Gastrocnemius medialis (tissue), 4 donors: ENCODE measurements at regions not wholly inside any gene's neighbourhood (a gene's known extent, or its start where the extent isn't known, plus 50 kb on each side); places are given as distances from the start of the nearest gene placed in this dataset.

Experiments used
- ATAC-seq, 2 donors: fragments of 150-250 bp; one replicate each; pipeline ENCODE4 v1.9.1; 2016
- DNase-seq, 2 donors: peaks; one replicate each; pipeline ENCODE4 v3.0.0-alpha.2; 2019
- H3K27ac ChIP-seq, 4 donors: fragments of 200-600 bp; sonication (generic); 1 replicate in 1 of 4; 2 replicates in 3 of 4; pipeline ENCODE4 v1.5.1; 2016 to 2018; ENCODE audit warnings: mild to moderate bottlenecking in 2 of 4, moderate library complexity in 1 of 4
- H3K27me3 ChIP-seq, 3 donors: fragments of 200-600 bp; sonication (generic) in 2 of 3; 1 replicate in 1 of 3; 2 replicates in 2 of 3; pipeline versions ENCODE4 v1.5.1 to v1.6.0; 2016 to 2019; ENCODE audit warnings: mild to moderate bottlenecking in 1 of 3, moderate library complexity in 1 of 3
- H3K36me3 ChIP-seq, 2 donors: fragments of 200-600 bp; sonication (generic) in 1 of 2; one replicate each; pipeline ENCODE4 v1.5.1; 2017 to 2018
- H3K4me1 ChIP-seq, 2 donors: fragments of 200-600 bp; sonication (generic) in 1 of 2; one replicate each; pipeline ENCODE4 v1.5.1; 2016 to 2017; ENCODE audit warnings: mild to moderate bottlenecking in 2 of 2
- H3K4me3 ChIP-seq, 4 donors: fragments of 200-600 bp; sonication (generic) in 3 of 4; 1 replicate in 1 of 4; 2 replicates in 3 of 4; pipeline ENCODE4 v1.5.1; 2016 to 2019; ENCODE audit warnings: mild to moderate bottlenecking in 2 of 4
- H3K9me3 ChIP-seq, 3 donors: fragments of 200-600 bp; sonication (generic) in 2 of 3; 1 replicate in 1 of 3; 2 replicates in 2 of 3; pipeline ENCODE4 v1.5.1; 2016 to 2019
- CTCF ChIP-seq, 5 experiments: fragments of 450-650 bp in 3 of 5; fragments of 200-600 bp in 2 of 5; sonication (generic) in 2 of 5; IDR thresholded peaks in 4 of 5; conservative IDR thresholded peaks in 1 of 5; 1 replicate in 4 of 5; 2 replicates in 1 of 5; pipeline ENCODE4 v1.5.1; 2016 to 2019; ENCODE audit warnings: antibody characterized with exemption in 5 of 5, mild to moderate bottlenecking in 3 of 5, moderate library complexity in 3 of 5
- POLR2A ChIP-seq, 2 donors: fragments of 450-650 bp; IDR thresholded peaks; one replicate each; pipeline ENCODE4 v1.6.1; 2017; ENCODE audit warnings: antibody characterized with exemption in 2 of 2, mild to moderate bottlenecking in 2 of 2, moderate library complexity in 2 of 2
- in situ Hi-C, 4 donors: fragments of 200-750 bp; cut with MboI; loops; one replicate each; pipeline versions ENCODE4 v1.15.0 to v1.8.0; 2017; ENCODE audit warnings: low sequenced_read_pairs in 4 of 4
- intact Hi-C: fragments of 100-400 bp; cut with DNase I; formaldehyde crosslinking; loops from one replicate; pipeline ENCODE4 v1.15.1; 2023; ENCODE audit warnings: low total_unique reads

GRCh38 chr5:9865574-9865973 is 235.4 kb upstream of the TAS2R1 start:
- TF ChIP-seq POLR2A (IDR thresholded peaks at IDR 0.05), result no peak
- no peak for TF ChIP-seq CTCF (IDR thresholded peaks at IDR 0.05 in 4 of 5, conservative IDR thresholded peaks at IDR 0.05 in 1 of 5)
- H3K27me3 ChIP-seq, result no peaks in the 10 kb centered on the region
- intact Hi-C loops, result no loop called here
- H3K4me3 ChIP-seq, result no peak overlapping the region
- in situ Hi-C loops, result no loop called here
- ATAC-seq (no peak), DNase-seq (no peak)
- H3K4me1 ChIP-seq, result no peaks in the 10 kb centered on the region
- H3K9me3 ChIP-seq, result peaks cover 0 to 7% (median 0%) of the 10 kb centered on the region in 3 donors
- no peaks in the 10 kb centered on the region for H3K36me3 ChIP-seq
- no peak overlapping the region for H3K27ac ChIP-seq

- Histone ChIP-seq H3K27ac (no peak overlapping the region), H3K4me1 (no peaks in the 10 kb centered on the region), H3K36me3 (no peaks in the 10 kb centered on the region), H3K4me3 (no peak overlapping the region), H3K27me3 (no peaks in the 10 kb centered on the region), H3K9me3 (peaks cover 0 to 7% (median 0%) of the 10 kb centered on the region in 3 donors)
- intact Hi-C loops (no loop called here), in situ Hi-C loops (no loop called here)
- DNase-seq, result no peak
- no peak for TF ChIP-seq CTCF (IDR thresholded peaks at IDR 0.05 in 4 of 5, conservative IDR thresholded peaks at IDR 0.05 in 1 of 5)
- no peak for TF ChIP-seq POLR2A (IDR thresholded peaks at IDR 0.05)
- no peak for ATAC-seq
These were observed 234.6 kb upstream of the TAS2R1 start for GRCh38 chr5:9864791-9865190.

- H3K36me3 ChIP-seq, result no peaks in the 10 kb centered on the region
- no peaks in the 10 kb centered on the region for H3K4me1 ChIP-seq
- TF ChIP-seq POLR2A (IDR thresholded peaks at IDR 0.05) (no peak), CTCF (IDR thresholded peaks at IDR 0.05 in 4 of 5, conservative IDR thresholded peaks at IDR 0.05 in 1 of 5) (no peak)
- H3K27ac ChIP-seq, result no peak overlapping the region
- peaks cover 0 to 7% (median 0%) of the 10 kb centered on the region in 3 donors for H3K9me3 ChIP-seq
- H3K4me3 ChIP-seq, result no peak overlapping the region
- DNase-seq (no peak), ATAC-seq (no peak)
- H3K27me3 ChIP-seq, result no peaks in the 10 kb centered on the region
- intact Hi-C loops, result no loop called here
- in situ Hi-C loops, result no loop called here
These were observed 233.3 kb upstream of the TAS2R1 start for GRCh38 chr5:9863486-9863885.

GRCh38 chr5:9861666-9862256 is 231.6 kb upstream of the TAS2R1 start:
- no peak for DNase-seq
- in situ Hi-C loops (no loop called here), intact Hi-C loops (no loop called here)
- TF ChIP-seq POLR2A (IDR thresholded peaks at IDR 0.05), result no peak
- no peak for TF ChIP-seq CTCF (IDR thresholded peaks at IDR 0.05 in 4 of 5, conservative IDR thresholded peaks at IDR 0.05 in 1 of 5)
- Histone ChIP-seq H3K36me3 (no peaks in the 10 kb centered on the region), H3K9me3 (peaks cover 0 to 7% (median 0%) of the 10 kb centered on the region in 3 donors), H3K27ac (no peak overlapping the region), H3K4me1 (no peaks in the 10 kb centered on the region), H3K27me3 (no peaks in the 10 kb centered on the region), H3K4me3 (no peak overlapping the region)
- no peak for ATAC-seq

GRCh38 chr5:9859808-9860207 is 229.7 kb upstream of the TAS2R1 start:
- H3K36me3 ChIP-seq, result no peaks in the 10 kb centered on the region
- TF ChIP-seq CTCF (IDR thresholded peaks at IDR 0.05 in 4 of 5, conservative IDR thresholded peaks at IDR 0.05 in 1 of 5) (no peak), POLR2A (IDR thresholded peaks at IDR 0.05) (no peak)
- intact Hi-C loops (no loop called here), in situ Hi-C loops (no loop called here)
- H3K9me3 ChIP-seq, result no peaks in the 10 kb centered on the region
- H3K4me1 ChIP-seq, result no peaks in the 10 kb centered on the region
- H3K27ac ChIP-seq, result no peak overlapping the region
- no peak for ATAC-seq
- DNase-seq, result no peak
- H3K4me3 ChIP-seq, result no peak overlapping the region
- H3K27me3 ChIP-seq, result no peaks in the 10 kb centered on the region
